Left renal pelvis (tissue), 4 donors: ENCODE measurements at regions not wholly inside any gene's neighbourhood (a gene's known extent, or its start where the extent isn't known, plus 50 kb on each side); places are given as distances from the start of the nearest gene placed in this dataset.

Source experiments
- DNase-seq, 4 donors: peaks; one replicate each; pipeline ENCODE4 v3.0.0-alpha.2; 2013; ENCODE audit warnings: low read depth in 4 of 4, low spot score in 3 of 4

- DNase-seq, result no peak
These were observed 605.5 kb upstream of the PITX2 start for GRCh38 chr4:111228396-111228795.

- no peak for DNase-seq
These were observed 606.0 kb upstream of the PITX2 start for GRCh38 chr4:111228874-111229273.

- DNase-seq, result no peak
These were observed 607.4 kb upstream of the PITX2 start for GRCh38 chr4:111230265-111230664.

GRCh38 chr4:111231281-111231680, 608.4 kb upstream of the PITX2 start:
- DNase-seq, result no peak

- no peak for DNase-seq
These were observed 612.1 kb upstream of the PITX2 start for GRCh38 chr4:111234939-111235338.

GRCh38 chr4:111263836-111264235, 641.0 kb upstream of the PITX2 start:
- no peak for DNase-seq

GRCh38 chr4:111266937-111267336, 644.1 kb upstream of the PITX2 start:
- no peak for DNase-seq

- no peak for DNase-seq
These were observed 644.9 kb upstream of the PITX2 start for GRCh38 chr4:111267786-111268185.

- no peak for DNase-seq
These were observed 646.0 kb upstream of the PITX2 start for GRCh38 chr4:111268769-111269414.

- DNase-seq, result no peak
These were observed 646.6 kb upstream of the PITX2 start for GRCh38 chr4:111269439-111269838.

- no peak for DNase-seq
These were observed 651.2 kb upstream of the PITX2 start for GRCh38 chr4:111274060-111274459.

- DNase-seq, result no peak
These were observed 651.6 kb upstream of the PITX2 start for GRCh38 chr4:111274486-111274885.

- no peak for DNase-seq
These were observed 658.3 kb upstream of the PITX2 start for GRCh38 chr4:111281219-111281618.

- no peak for DNase-seq
These were observed 659.2 kb upstream of the PITX2 start for GRCh38 chr4:111282035-111282434.

GRCh38 chr4:111283066-111283677, 660.3 kb upstream of the PITX2 start:
- DNase-seq, result peak in 2 of 4 donors; percentile 6 to 11

GRCh38 chr4:111296466-111296865, 673.6 kb upstream of the PITX2 start:
- no peak for DNase-seq

- no peak for DNase-seq
These were observed 680.9 kb upstream of the PITX2 start for GRCh38 chr4:111303806-111304205.

- DNase-seq, result no peak
These were observed 700.6 kb upstream of the PITX2 start for GRCh38 chr4:111323496-111323895.

GRCh38 chr4:111323916-111324315, 701.0 kb upstream of the PITX2 start:
- no peak for DNase-seq

GRCh38 chr4:111326450-111326849, 703.6 kb upstream of the PITX2 start:
- no peak for DNase-seq

- DNase-seq, result no peak
These were observed 707.9 kb upstream of the PITX2 start for GRCh38 chr4:111330786-111331185.

- no peak for DNase-seq
These were observed 711.5 kb upstream of the PITX2 start for GRCh38 chr4:111334361-111334760.
